ENCODE measurements at regions not wholly inside any gene's neighbourhood (a gene's known extent, or its start where the extent isn't known, plus 50 kb on each side); places are given as distances from the start of the nearest gene placed in this dataset.

GRCh38 chr1:5637171-5637570 lies 355.1 kb downstream of the NPHP4 start:
- H3F3A ChIP-seq (ENCODE audit: low read length, unreplicated experiment) = no peaks in the 10 kb centered on the region
- POLR2A ChIA-PET (ENCODE audit: unreplicated experiment) = no interaction called here
- DNase-seq (peak; percentile 60), ATAC-seq (no peak)
- H2AFZ ChIP-seq (ENCODE audit: low read length) = no peak overlapping the region
- H3K4me1 ChIP-seq (ENCODE audit: insufficient read depth, low read length) = no peaks in the 10 kb centered on the region
- no TSS peak for BruUV-seq (replicated peaks)
- H3K9me3 ChIP-seq (ENCODE audit: low read length) = no peaks in the 10 kb centered on the region
- H4K20me1 ChIP-seq (ENCODE audit: low read length) = no peaks in the 10 kb centered on the region
- no peak overlapping the region for H3K27ac ChIP-seq (ENCODE audit: low read length)
- H3K79me2 ChIP-seq (ENCODE audit: low read length) = no peaks in the 10 kb centered on the region
- H3K4me2 ChIP-seq (ENCODE audit: low read length) = no peak overlapping the region
- TF ChIP-seq EZH2phosphoT487 (IDR thresholded peaks at IDR 0.05; ENCODE audit: borderline replicate concordance, low read length) (no peak), EZH2 (IDR thresholded peaks at IDR 0.05; ENCODE audit: low read length, unreplicated experiment) (no peak)
- TF ChIP-seq, protein P1, sequence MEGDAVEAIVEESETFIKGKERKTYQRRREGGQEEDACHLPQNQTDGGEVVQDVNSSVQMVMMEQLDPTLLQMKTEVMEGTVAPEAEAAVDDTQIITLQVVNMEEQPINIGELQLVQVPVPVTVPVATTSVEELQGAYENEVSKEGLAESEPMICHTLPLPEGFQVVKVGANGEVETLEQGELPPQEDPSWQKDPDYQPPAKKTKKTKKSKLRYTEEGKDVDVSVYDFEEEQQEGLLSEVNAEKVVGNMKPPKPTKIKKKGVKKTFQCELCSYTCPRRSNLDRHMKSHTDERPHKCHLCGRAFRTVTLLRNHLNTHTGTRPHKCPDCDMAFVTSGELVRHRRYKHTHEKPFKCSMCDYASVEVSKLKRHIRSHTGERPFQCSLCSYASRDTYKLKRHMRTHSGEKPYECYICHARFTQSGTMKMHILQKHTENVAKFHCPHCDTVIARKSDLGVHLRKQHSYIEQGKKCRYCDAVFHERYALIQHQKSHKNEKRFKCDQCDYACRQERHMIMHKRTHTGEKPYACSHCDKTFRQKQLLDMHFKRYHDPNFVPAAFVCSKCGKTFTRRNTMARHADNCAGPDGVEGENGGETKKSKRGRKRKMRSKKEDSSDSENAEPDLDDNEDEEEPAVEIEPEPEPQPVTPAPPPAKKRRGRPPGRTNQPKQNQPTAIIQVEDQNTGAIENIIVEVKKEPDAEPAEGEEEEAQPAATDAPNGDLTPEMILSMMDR (conservative IDR thresholded peaks at IDR 0.05; ENCODE audit: low read depth, low read length) = peak; percentile 71
- intact Hi-C loops (cut with micrococcal nuclease) = no loop called here
- CTCF ChIA-PET = no interaction called here
- H3K36me3 ChIP-seq (ENCODE audit: low read depth, low read length) = no peaks in the 10 kb centered on the region
- peaks cover 34% of the 10 kb centered on the region for H3K27me3 ChIP-seq (ENCODE audit: low read length)
- no peak overlapping the region for H3K9ac ChIP-seq (ENCODE audit: low read length)
- no peak overlapping the region for H3K4me3 ChIP-seq (ENCODE audit: low read length)
- no peaks in the 10 kb centered on the region for H3K9me2 ChIP-seq (replicated peaks; ENCODE audit: low read length)

DNA sequence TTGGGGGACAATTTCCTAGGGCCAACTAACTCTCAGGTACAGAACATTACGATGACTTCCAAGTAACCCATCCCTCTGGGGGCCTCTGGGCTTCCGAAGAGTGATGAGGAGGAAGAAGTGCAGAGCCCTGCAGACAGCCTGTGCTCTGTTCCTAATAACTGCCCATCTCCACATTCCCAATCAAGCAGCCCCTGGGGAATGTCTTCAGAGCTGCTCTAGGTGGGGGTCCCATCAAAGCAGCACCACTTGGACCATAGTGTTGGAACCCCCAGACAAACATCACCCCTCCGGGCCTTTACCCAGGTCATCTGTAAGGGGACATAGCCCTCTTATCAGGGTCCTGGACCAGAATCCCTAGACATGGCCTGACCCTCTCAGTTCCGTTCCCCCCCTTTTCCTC lies 357.3 kb downstream of the NPHP4 start:
- no peak overlapping the region for H3K27ac ChIP-seq (ENCODE audit: low read length)
- H4K20me1 ChIP-seq (ENCODE audit: low read length) = no peaks in the 10 kb centered on the region
- ChIA-PET CTCF (no interaction called here), POLR2A (ENCODE audit: unreplicated experiment) (no interaction called here)
- H3K9me3 ChIP-seq (ENCODE audit: low read length) = no peaks in the 10 kb centered on the region
- no peaks in the 10 kb centered on the region for H3K36me3 ChIP-seq (ENCODE audit: low read depth, low read length)
- no peaks in the 10 kb centered on the region for H3F3A ChIP-seq (ENCODE audit: low read length, unreplicated experiment)
- DNase-seq (no peak), ATAC-seq (no peak)
- intact Hi-C loops (cut with micrococcal nuclease) = no loop called here
- no peak overlapping the region for H2AFZ ChIP-seq (ENCODE audit: low read length)
- no TSS peak for BruUV-seq (replicated peaks)
- peaks cover 30% of the 10 kb centered on the region for H3K27me3 ChIP-seq (ENCODE audit: low read length)
- no peaks in the 10 kb centered on the region for H3K79me2 ChIP-seq (ENCODE audit: low read length)
- H3K4me2 ChIP-seq (ENCODE audit: low read length) = no peak overlapping the region
- no peak overlapping the region for H3K9ac ChIP-seq (ENCODE audit: low read length)
- no peak overlapping the region for H3K4me3 ChIP-seq (ENCODE audit: low read length)
- H3K9me2 ChIP-seq (replicated peaks; ENCODE audit: low read length) = no peaks in the 10 kb centered on the region
- TF ChIP-seq, protein P1 (conservative IDR thresholded peaks at IDR 0.05; ENCODE audit: low read depth, low read length) = no peak
- TF ChIP-seq EZH2phosphoT487 (IDR thresholded peaks at IDR 0.05; ENCODE audit: borderline replicate concordance, low read length) = no peak
- TF ChIP-seq EZH2 (IDR thresholded peaks at IDR 0.05; ENCODE audit: low read length, unreplicated experiment) = no peak
- H3K4me1 ChIP-seq (ENCODE audit: insufficient read depth, low read length) = no peaks in the 10 kb centered on the region

GRCh38 chr1:5632814-5633213 lies 359.4 kb downstream of the NPHP4 start:
- H3K27ac ChIP-seq (ENCODE audit: low read length) = no peak overlapping the region
- no peaks in the 10 kb centered on the region for H3F3A ChIP-seq (ENCODE audit: low read length, unreplicated experiment)
- peaks cover 14% of the 10 kb centered on the region; the same call in 1 of the 2 replicates for H3K27me3 ChIP-seq (ENCODE audit: low read length)
- BruUV-seq (replicated peaks) = no TSS peak
- no peaks in the 10 kb centered on the region for H3K4me1 ChIP-seq (ENCODE audit: insufficient read depth, low read length)
- H3K4me2 ChIP-seq (ENCODE audit: low read length) = no peak overlapping the region
- no peaks in the 10 kb centered on the region for H3K9me3 ChIP-seq (ENCODE audit: low read length)
- ATAC-seq = no peak
- TF ChIP-seq EZH2phosphoT487 (IDR thresholded peaks at IDR 0.05; ENCODE audit: borderline replicate concordance, low read length) = no peak
- TF ChIP-seq EZH2 (IDR thresholded peaks at IDR 0.05; ENCODE audit: low read length, unreplicated experiment) = no peak
- TF ChIP-seq, protein P1 (conservative IDR thresholded peaks at IDR 0.05; ENCODE audit: low read depth, low read length) = no peak
- CTCF ChIA-PET = no interaction called here
- no peaks in the 10 kb centered on the region for H4K20me1 ChIP-seq (ENCODE audit: low read length)
- no peak for DNase-seq
- H3K36me3 ChIP-seq (ENCODE audit: low read depth, low read length) = no peaks in the 10 kb centered on the region
- H2AFZ ChIP-seq (ENCODE audit: low read length) = no peak overlapping the region
- no peak overlapping the region for H3K9ac ChIP-seq (ENCODE audit: low read length)
- H3K4me3 ChIP-seq (ENCODE audit: low read length) = no peak overlapping the region
- POLR2A ChIA-PET (ENCODE audit: unreplicated experiment) = no interaction called here
- intact Hi-C loops (cut with micrococcal nuclease) = no loop called here
- H3K79me2 ChIP-seq (ENCODE audit: low read length) = no peaks in the 10 kb centered on the region
- no peaks in the 10 kb centered on the region for H3K9me2 ChIP-seq (replicated peaks; ENCODE audit: low read length)
